ENCODE measurements at regions not wholly inside any gene's neighbourhood (a gene's known extent, or its start where the extent isn't known, plus 50 kb on each side); places are given as distances from the start of the nearest gene placed in this dataset.

DNA sequence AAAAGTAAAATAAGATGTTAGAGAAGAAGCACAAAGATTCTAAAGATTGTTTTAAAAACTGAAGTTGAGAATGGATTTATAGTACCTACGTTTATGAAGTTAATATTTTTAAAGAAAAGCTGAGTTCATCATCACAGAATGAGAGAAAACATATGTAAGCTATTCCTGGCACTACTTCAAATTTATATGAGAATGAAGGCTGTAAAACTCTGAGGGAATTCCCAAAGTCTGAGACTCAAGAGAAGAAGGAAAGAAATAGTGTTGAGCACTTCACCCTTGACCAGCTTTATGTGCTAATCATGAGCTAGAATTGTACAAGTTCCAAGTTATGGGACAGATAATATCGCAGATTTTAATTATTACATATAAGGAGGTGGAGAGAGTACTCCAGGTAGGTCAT, 323.7 kb upstream of the GNAI1 start:
- Histone ChIP-seq H3K4me3 (ENCODE audit: low read depth, low read length) (no peak overlapping the region), H3K4me1 (ENCODE audit: control insufficient read depth, insufficient read depth, low read length, poor library complexity, severe bottlenecking) (no peaks in the 10 kb centered on the region), H3K27ac (ENCODE audit: insufficient read depth, low read length, poor library complexity, severe bottlenecking) (no peak overlapping the region), H3K9me3 (ENCODE audit: control insufficient read depth in 2 of 2, low read length in 2 of 2) (no peaks in the 10 kb centered on the region), H3K36me3 (ENCODE audit: control insufficient read depth, insufficient read depth, low read length) (no peaks in the 10 kb centered on the region), H3K27me3 (ENCODE audit: control insufficient read depth, insufficient read depth, low read length) (no peaks in the 10 kb centered on the region)
- no peak for ATAC-seq (ENCODE audit: low read depth in 2 of 2)
- H3K27ac Mint-ChIP-seq, result no peak overlapping the region
- DNase-seq, result no peak
- H3K36me3 Mint-ChIP-seq, result no peaks in the 10 kb centered on the region
- H3K27me3 Mint-ChIP-seq, result no peaks in the 10 kb centered on the region
- peaks cover 0 to 4% (median 0%) of the 10 kb centered on the region in 4 donors for H3K4me1 Mint-ChIP-seq
- H3K4me3 Mint-ChIP-seq, result no peak overlapping the region
- peaks cover 0 to 13% (median 4%) of the 10 kb centered on the region in 7 donors for H3K9me3 Mint-ChIP-seq

DNA sequence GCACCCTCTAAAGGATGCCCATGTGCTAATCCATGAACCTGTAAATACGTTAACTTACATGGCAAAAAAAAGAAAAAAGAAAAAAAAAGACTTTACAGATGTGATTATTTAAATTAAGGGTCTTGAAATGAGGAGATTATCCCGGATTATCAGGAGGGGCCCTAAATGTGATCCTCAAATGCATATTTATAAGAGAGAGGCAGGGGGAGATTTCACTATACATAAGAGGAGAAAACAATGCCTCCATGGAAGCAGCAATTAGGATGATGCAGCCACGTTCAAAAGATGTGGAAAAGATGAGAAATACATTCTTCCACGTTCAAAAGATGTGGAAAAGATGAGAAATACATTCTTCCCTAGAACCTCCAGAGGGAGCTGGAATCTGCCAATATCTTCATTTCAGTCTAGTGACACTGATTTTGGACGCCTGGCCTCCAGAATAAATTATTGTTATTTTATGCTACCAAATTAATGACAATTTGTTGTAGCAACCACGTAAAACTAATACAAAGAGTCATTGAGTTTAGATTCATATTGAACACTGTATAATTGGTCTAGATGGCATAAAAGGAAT, 328.4 kb upstream of the GNAI1 start:
- no peak overlapping the region for H3K4me3 Mint-ChIP-seq
- no peaks in the 10 kb centered on the region for H3K36me3 Mint-ChIP-seq
- no peak overlapping the region for H3K4me3 ChIP-seq (ENCODE audit: low read depth, low read length)
- H3K27ac Mint-ChIP-seq, result no peak overlapping the region
- no peak overlapping the region for H3K27ac ChIP-seq (ENCODE audit: insufficient read depth, low read length, poor library complexity, severe bottlenecking)
- DNase-seq (no peak), ATAC-seq (ENCODE audit: low read depth in 2 of 2) (no peak)
- no peaks in the 10 kb centered on the region for H3K9me3 ChIP-seq (ENCODE audit: control insufficient read depth in 2 of 2, low read length in 2 of 2)
- peaks cover 0 to 12% (median 5%) of the 10 kb centered on the region in 7 donors for H3K9me3 Mint-ChIP-seq
- no peaks in the 10 kb centered on the region for H3K4me1 ChIP-seq (ENCODE audit: control insufficient read depth, insufficient read depth, low read length, poor library complexity, severe bottlenecking)
- no peaks in the 10 kb centered on the region for H3K36me3 ChIP-seq (ENCODE audit: control insufficient read depth, insufficient read depth, low read length)
- no peaks in the 10 kb centered on the region for H3K27me3 ChIP-seq (ENCODE audit: control insufficient read depth, insufficient read depth, low read length)
- H3K27me3 Mint-ChIP-seq, result no peaks in the 10 kb centered on the region
- H3K4me1 Mint-ChIP-seq, result no peaks in the 10 kb centered on the region

DNA sequence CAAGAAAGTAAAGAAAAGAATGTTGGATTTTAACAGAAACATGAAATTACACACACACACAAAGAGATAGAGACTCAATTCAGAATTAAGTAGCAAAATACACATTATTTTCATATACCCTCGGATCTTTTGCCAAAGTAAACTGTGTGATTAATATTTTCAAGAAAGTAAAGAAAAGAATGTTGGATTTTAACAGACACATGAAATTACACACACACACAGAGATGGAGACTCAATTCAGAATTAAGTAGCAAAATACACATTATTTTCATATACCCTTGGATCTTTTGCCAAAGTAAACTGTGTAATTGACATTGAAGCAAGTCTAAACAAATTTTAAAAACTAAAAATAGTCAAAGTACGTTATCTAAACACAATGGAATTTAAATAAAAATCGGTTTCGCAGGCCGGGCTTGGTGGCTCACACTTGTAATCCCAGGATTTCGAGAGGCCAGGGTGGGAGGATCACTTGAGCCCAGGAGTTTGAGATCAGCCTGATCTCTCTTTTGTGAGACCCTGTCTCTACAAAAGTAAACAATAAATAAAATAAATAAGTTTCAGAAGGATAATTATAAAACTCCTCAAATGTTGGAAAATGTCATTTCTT, 337.3 kb upstream of the MAGI2 start:
- ATAC-seq (ENCODE audit: low read depth in 2 of 2), result no peak
- peaks cover 0 to 5% (median 1%) of the 10 kb centered on the region in 7 donors for H3K9me3 Mint-ChIP-seq

DNA sequence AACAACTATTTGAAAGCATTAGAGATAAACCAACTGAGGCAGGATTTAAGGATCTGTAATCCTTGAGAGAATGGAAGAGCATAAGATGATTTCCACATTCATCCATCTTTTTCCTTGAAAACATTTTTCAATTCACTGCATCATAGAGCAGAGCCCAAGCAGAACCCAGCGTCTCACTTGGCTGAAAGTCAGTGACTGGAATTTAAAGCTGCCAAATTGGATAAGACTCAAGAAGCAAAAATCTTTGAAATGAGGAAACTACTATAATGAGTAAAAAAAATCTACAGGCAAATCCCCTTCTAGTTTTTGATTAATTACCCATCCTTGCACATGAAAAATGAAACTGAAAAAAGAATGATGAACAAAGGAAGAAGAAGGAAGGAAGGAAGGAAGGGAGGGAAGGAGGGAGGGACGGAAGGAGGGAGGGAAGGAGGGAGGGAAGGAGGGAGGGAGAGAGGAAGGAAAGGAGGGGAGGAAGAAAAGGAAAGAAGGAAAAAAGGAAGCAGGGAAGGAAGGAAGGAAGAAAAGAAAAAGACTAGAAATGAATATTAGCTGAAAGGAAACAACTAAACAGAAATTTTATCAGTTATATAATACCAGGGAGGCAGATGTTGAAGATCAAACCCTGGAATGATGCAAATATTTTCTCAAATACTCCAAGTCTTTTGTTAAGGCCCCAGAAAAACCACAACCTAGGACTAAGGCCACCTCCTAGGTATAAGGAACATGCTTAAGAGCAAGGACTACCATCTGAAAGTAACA, 336.3 kb upstream of the MAGI2 start:
- no peak overlapping the region for H3K27ac Mint-ChIP-seq
- Histone ChIP-seq H3K27me3 (ENCODE audit: control insufficient read depth, insufficient read depth, low read length) (no peaks in the 10 kb centered on the region), H3K4me1 (ENCODE audit: control insufficient read depth, insufficient read depth, low read length, poor library complexity, severe bottlenecking) (no peaks in the 10 kb centered on the region), H3K36me3 (ENCODE audit: control insufficient read depth, insufficient read depth, low read length) (no peaks in the 10 kb centered on the region), H3K4me3 (ENCODE audit: low read depth, low read length) (no peak overlapping the region), H3K9me3 (ENCODE audit: control insufficient read depth in 2 of 2, low read length in 2 of 2) (peaks cover 0 to 5% of the 10 kb centered on the region in 2 experiments), H3K27ac (ENCODE audit: insufficient read depth, low read length, poor library complexity, severe bottlenecking) (no peak overlapping the region)
- H3K36me3 Mint-ChIP-seq, result no peaks in the 10 kb centered on the region
- no peaks in the 10 kb centered on the region for H3K4me1 Mint-ChIP-seq
- ATAC-seq (ENCODE audit: low read depth in 2 of 2) (no peak), DNase-seq (no peak)
- H3K4me3 Mint-ChIP-seq, result no peak overlapping the region
- peaks cover 0 to 9% (median under 1%) of the 10 kb centered on the region in 7 donors for H3K9me3 Mint-ChIP-seq
- no peaks in the 10 kb centered on the region for H3K27me3 Mint-ChIP-seq

More for the DNA sequence above, 337.3 kb upstream of the MAGI2 start:
- H3K36me3 Mint-ChIP-seq, result no peaks in the 10 kb centered on the region
- no peak overlapping the region for H3K4me3 ChIP-seq (ENCODE audit: low read depth, low read length)
- peaks cover 0 to 1% of the 10 kb centered on the region in 2 experiments for H3K9me3 ChIP-seq (ENCODE audit: control insufficient read depth in 2 of 2, low read length in 2 of 2)
- H3K27ac Mint-ChIP-seq, result no peak overlapping the region
- DNase-seq, result no peak
- H3K4me3 Mint-ChIP-seq, result no peak overlapping the region
- no peaks in the 10 kb centered on the region for H3K27me3 ChIP-seq (ENCODE audit: control insufficient read depth, insufficient read depth, low read length)
- no peaks in the 10 kb centered on the region for H3K36me3 ChIP-seq (ENCODE audit: control insufficient read depth, insufficient read depth, low read length)
- H3K4me1 ChIP-seq (ENCODE audit: control insufficient read depth, insufficient read depth, low read length, poor library complexity, severe bottlenecking), result no peaks in the 10 kb centered on the region
- H3K27ac ChIP-seq (ENCODE audit: insufficient read depth, low read length, poor library complexity, severe bottlenecking), result no peak overlapping the region
- H3K27me3 Mint-ChIP-seq, result no peaks in the 10 kb centered on the region
- no peaks in the 10 kb centered on the region for H3K4me1 Mint-ChIP-seq

DNA sequence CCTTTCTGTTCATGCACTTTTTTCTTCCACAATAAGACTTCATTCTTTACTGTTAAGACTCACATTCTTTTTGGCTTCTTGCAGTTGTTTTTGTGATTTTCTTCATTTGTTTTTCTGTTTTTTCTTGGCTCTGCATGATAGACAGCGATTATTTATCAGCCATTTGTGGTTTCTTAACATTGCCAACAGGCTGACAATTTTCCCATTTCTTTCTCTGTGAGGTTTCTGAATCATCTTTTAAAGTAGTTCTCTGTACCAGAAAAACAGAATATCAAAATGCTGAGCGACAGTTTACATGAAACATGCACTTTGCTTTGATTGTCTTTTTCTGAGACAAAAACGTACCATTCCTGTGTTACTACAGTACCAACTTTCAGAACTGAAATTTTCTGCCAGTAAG, 334.2 kb upstream of the MAGI2 start:
- H3K4me1 ChIP-seq (ENCODE audit: control insufficient read depth, insufficient read depth, low read length, poor library complexity, severe bottlenecking), result no peaks in the 10 kb centered on the region
- Mint-ChIP-seq H3K27ac (no peak overlapping the region), H3K4me3 (no peak overlapping the region), H3K36me3 (no peaks in the 10 kb centered on the region), H3K27me3 (no peaks in the 10 kb centered on the region), H3K4me1 (no peaks in the 10 kb centered on the region), H3K9me3 (peaks cover 0 to 11% (median 3%) of the 10 kb centered on the region in 7 donors)
- peaks cover 0 to 5% of the 10 kb centered on the region in 2 experiments for H3K9me3 ChIP-seq (ENCODE audit: control insufficient read depth in 2 of 2, low read length in 2 of 2)
- ATAC-seq (ENCODE audit: low read depth in 2 of 2) (no peak), DNase-seq (no peak)
- no peak overlapping the region for H3K27ac ChIP-seq (ENCODE audit: insufficient read depth, low read length, poor library complexity, severe bottlenecking)
- no peaks in the 10 kb centered on the region for H3K27me3 ChIP-seq (ENCODE audit: control insufficient read depth, insufficient read depth, low read length)
- no peaks in the 10 kb centered on the region for H3K36me3 ChIP-seq (ENCODE audit: control insufficient read depth, insufficient read depth, low read length)
- no peak overlapping the region for H3K4me3 ChIP-seq (ENCODE audit: low read depth, low read length)

DNA sequence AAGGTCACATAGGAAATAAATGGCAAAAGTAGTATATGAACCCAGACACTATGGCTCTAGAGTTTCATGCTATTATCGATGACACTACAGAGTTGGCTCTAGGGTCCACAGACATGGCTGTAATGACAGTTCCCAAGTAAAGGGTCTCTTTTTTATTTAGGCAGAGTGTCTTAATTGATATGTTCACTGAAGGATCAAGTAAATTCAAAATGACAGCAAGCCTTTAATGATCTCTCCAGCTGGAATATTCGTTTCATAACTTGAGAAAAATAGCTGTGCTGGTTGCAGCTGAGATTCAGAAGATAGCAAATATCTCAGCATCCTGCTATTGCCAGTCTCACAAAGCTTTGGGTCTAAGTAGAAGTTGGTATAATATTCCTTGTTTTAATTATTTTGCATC, 333.6 kb upstream of the MAGI2 start:
- no peak for ATAC-seq (ENCODE audit: low read depth in 2 of 2)
- H3K4me1 ChIP-seq (ENCODE audit: control insufficient read depth, insufficient read depth, low read length, poor library complexity, severe bottlenecking), result no peaks in the 10 kb centered on the region
- Mint-ChIP-seq H3K27me3 (no peaks in the 10 kb centered on the region), H3K9me3 (peaks cover 0 to 12% (median 1%) of the 10 kb centered on the region in 7 donors), H3K4me3 (no peak overlapping the region), H3K27ac (no peak overlapping the region), H3K36me3 (no peaks in the 10 kb centered on the region), H3K4me1 (no peaks in the 10 kb centered on the region)
- DNase-seq, result no peak
- H3K27ac ChIP-seq (ENCODE audit: insufficient read depth, low read length, poor library complexity, severe bottlenecking), result no peak overlapping the region
- H3K9me3 ChIP-seq (ENCODE audit: control insufficient read depth in 2 of 2, low read length in 2 of 2), result peaks cover 0 to 5% of the 10 kb centered on the region in 2 experiments
- H3K36me3 ChIP-seq (ENCODE audit: control insufficient read depth, insufficient read depth, low read length), result no peaks in the 10 kb centered on the region
- no peak overlapping the region for H3K4me3 ChIP-seq (ENCODE audit: low read depth, low read length)
- H3K27me3 ChIP-seq (ENCODE audit: control insufficient read depth, insufficient read depth, low read length), result no peaks in the 10 kb centered on the region

DNA sequence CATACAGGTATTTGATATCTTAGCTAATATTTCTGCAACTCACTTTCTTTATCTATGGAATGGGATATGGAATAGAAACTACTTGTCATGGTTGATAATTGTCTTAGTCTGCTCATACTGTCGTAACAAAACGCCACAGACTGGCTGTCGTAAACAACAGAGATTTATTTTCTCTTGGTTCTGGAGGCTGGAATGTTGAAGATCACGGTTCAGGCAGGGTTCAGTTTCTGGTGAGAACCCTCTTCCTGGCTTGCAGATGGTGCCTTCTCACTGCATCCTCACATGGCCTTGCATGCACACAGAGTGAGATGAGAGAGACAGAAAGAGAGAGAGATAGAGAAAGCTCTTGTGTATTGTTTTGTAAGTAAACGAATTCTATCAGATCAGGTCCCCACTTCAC, 332.7 kb upstream of the MAGI2 start:
- H3K4me1 ChIP-seq (ENCODE audit: control insufficient read depth, insufficient read depth, low read length, poor library complexity, severe bottlenecking), result no peaks in the 10 kb centered on the region
- H3K4me1 Mint-ChIP-seq, result no peaks in the 10 kb centered on the region
- H3K27ac Mint-ChIP-seq, result no peak overlapping the region
- H3K9me3 Mint-ChIP-seq, result peaks cover 0 to 14% (median 3%) of the 10 kb centered on the region in 7 donors
- ATAC-seq (ENCODE audit: low read depth in 2 of 2), result no peak
- no peaks in the 10 kb centered on the region for H3K36me3 ChIP-seq (ENCODE audit: control insufficient read depth, insufficient read depth, low read length)
- DNase-seq, result no peak
- no peaks in the 10 kb centered on the region for H3K36me3 Mint-ChIP-seq
- H3K9me3 ChIP-seq (ENCODE audit: control insufficient read depth in 2 of 2, low read length in 2 of 2), result peaks cover 0 to 5% of the 10 kb centered on the region in 2 experiments
- no peak overlapping the region for H3K4me3 Mint-ChIP-seq
- no peak overlapping the region for H3K27ac ChIP-seq (ENCODE audit: insufficient read depth, low read length, poor library complexity, severe bottlenecking)
- no peaks in the 10 kb centered on the region for H3K27me3 Mint-ChIP-seq
- H3K4me3 ChIP-seq (ENCODE audit: low read depth, low read length), result no peak overlapping the region
- H3K27me3 ChIP-seq (ENCODE audit: control insufficient read depth, insufficient read depth, low read length), result no peaks in the 10 kb centered on the region
